ENCODE measurements at regions not wholly inside any gene's neighbourhood (a gene's known extent, or its start where the extent isn't known, plus 50 kb on each side); places are given as distances from the start of the nearest gene placed in this dataset.

DNA sequence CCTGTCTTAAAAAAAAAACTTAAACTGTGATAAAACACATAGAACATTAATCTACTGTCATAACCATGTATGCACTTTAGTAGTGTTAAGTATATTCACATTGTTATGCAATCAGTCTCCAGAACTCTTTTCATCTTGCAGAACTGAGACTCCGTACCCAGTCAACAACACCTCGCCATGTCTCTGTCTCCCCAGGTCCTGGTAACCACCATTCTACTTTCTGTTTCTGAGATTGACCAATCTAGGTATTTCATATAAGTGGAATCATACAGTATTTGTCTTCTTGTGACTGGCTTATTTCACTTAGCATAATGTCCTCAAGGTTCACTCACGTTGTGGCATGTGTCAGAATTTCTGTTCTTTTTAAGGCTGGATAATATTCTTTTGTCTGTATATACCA is 290.8 kb upstream of the CXCR4 start:
- Histone ChIP-seq H4K20me1 (ENCODE audit: insufficient read depth, low read length) (no peaks in the 10 kb centered on the region), H3K36me3 (replicated peaks in 1 of 2; ENCODE audit: control insufficient read depth in 1 of 2, insufficient read depth in 2 of 2, low read length in 2 of 2) (no peaks in the 10 kb centered on the region), H3K4me2 (replicated peaks; ENCODE audit: extremely low read depth, low read length, poor library complexity, severe bottlenecking) (no peak overlapping the region), H3K9ac (ENCODE audit: insufficient read depth, low read length, poor library complexity, severe bottlenecking) (no peak overlapping the region), H3K27me3 (ENCODE audit: control insufficient read depth in 2 of 2, insufficient read depth in 2 of 2, low read length in 2 of 2) (peaks cover 2 to 10% of the 10 kb centered on the region in 2 donors), H3K27ac (ENCODE audit: low read depth in 1 of 2, low read length in 2 of 2) (no peak overlapping the region), H3K4me3 (replicated peaks in 1 of 3; ENCODE audit: low read depth in 2 of 3, low read length in 3 of 3) (no peak overlapping the region), H2AFZ (ENCODE audit: insufficient read depth, low read depth, low read length, poor library complexity, severe bottlenecking) (no peak overlapping the region), H3K79me2 (ENCODE audit: insufficient read depth, low read length) (no peaks in the 10 kb centered on the region), H3K4me1 (ENCODE audit: control insufficient read depth in 1 of 2, insufficient read depth in 2 of 2, low read length in 2 of 2) (no peaks in the 10 kb centered on the region), H3K9me3 (replicated peaks in 1 of 2; ENCODE audit: control insufficient read depth in 1 of 2, insufficient read depth in 1 of 2, low read length in 2 of 2) (no peaks in the 10 kb centered on the region)
- Mint-ChIP-seq H3K36me3 (no peaks in the 10 kb centered on the region), H3K27me3 (ENCODE audit: low read depth in 3 of 3) (peaks cover 12 to 16% (median 16%) of the 10 kb centered on the region in 3 donors), H3K9me3 (peaks cover 0 to 2% (median 0%) of the 10 kb centered on the region in 7 donors), H3K4me3 (no peak overlapping the region), H3K4me1 (no peaks in the 10 kb centered on the region), H3K27ac (no peak overlapping the region)
- TF ChIP-seq, protein P1, sequence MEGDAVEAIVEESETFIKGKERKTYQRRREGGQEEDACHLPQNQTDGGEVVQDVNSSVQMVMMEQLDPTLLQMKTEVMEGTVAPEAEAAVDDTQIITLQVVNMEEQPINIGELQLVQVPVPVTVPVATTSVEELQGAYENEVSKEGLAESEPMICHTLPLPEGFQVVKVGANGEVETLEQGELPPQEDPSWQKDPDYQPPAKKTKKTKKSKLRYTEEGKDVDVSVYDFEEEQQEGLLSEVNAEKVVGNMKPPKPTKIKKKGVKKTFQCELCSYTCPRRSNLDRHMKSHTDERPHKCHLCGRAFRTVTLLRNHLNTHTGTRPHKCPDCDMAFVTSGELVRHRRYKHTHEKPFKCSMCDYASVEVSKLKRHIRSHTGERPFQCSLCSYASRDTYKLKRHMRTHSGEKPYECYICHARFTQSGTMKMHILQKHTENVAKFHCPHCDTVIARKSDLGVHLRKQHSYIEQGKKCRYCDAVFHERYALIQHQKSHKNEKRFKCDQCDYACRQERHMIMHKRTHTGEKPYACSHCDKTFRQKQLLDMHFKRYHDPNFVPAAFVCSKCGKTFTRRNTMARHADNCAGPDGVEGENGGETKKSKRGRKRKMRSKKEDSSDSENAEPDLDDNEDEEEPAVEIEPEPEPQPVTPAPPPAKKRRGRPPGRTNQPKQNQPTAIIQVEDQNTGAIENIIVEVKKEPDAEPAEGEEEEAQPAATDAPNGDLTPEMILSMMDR (IDR thresholded peaks at IDR 0.05) = no peak
- intact Hi-C loops (cut with micrococcal nuclease) = no loop called here
- WGBS (ENCODE audit: insufficient coverage) = no CpG with 5 or more reads among the region's 3 CpGs
- no peak for DNase-seq

DNA sequence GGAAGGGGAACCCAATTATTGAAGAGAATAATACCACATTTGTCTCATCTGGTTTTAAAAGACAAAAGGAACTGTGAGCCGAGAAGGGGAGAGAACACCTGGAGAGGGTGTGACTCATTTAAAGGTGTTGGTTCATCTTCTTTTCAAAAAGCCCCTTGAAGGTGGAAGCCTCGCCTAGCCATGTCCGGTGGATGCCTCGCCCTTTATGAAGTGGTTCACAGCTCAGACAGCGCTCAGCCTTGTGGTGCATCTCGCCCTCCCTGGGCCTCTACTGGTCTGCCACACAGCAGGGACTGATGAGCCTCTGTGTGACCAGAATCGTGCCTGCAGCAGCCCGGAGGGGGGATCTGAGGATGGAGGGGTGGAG is 290.0 kb upstream of the CXCR4 start:
- Histone ChIP-seq H3K4me1 (ENCODE audit: control insufficient read depth in 1 of 2, insufficient read depth in 2 of 2, low read length in 2 of 2) (no peaks in the 10 kb centered on the region), H3K4me2 (replicated peaks; ENCODE audit: extremely low read depth, low read length, poor library complexity, severe bottlenecking) (no peak overlapping the region), H3K9me3 (replicated peaks in 1 of 2; ENCODE audit: control insufficient read depth in 1 of 2, insufficient read depth in 1 of 2, low read length in 2 of 2) (no peaks in the 10 kb centered on the region), H4K20me1 (ENCODE audit: insufficient read depth, low read length) (no peaks in the 10 kb centered on the region), H3K27ac (ENCODE audit: low read depth in 1 of 2, low read length in 2 of 2) (no peak overlapping the region), H3K79me2 (ENCODE audit: insufficient read depth, low read length) (no peaks in the 10 kb centered on the region), H3K36me3 (replicated peaks in 1 of 2; ENCODE audit: control insufficient read depth in 1 of 2, insufficient read depth in 2 of 2, low read length in 2 of 2) (no peaks in the 10 kb centered on the region), H2AFZ (ENCODE audit: insufficient read depth, low read depth, low read length, poor library complexity, severe bottlenecking) (no peak overlapping the region), H3K27me3 (ENCODE audit: control insufficient read depth in 2 of 2, insufficient read depth in 2 of 2, low read length in 2 of 2) (peaks cover 2 to 10% of the 10 kb centered on the region in 2 donors), H3K4me3 (replicated peaks in 1 of 3; ENCODE audit: low read depth in 2 of 3, low read length in 3 of 3) (no peak overlapping the region), H3K9ac (ENCODE audit: insufficient read depth, low read length, poor library complexity, severe bottlenecking) (no peak overlapping the region)
- Mint-ChIP-seq H3K4me1 (no peaks in the 10 kb centered on the region), H3K9me3 (peaks cover 0 to 4% (median 0%) of the 10 kb centered on the region in 7 donors), H3K36me3 (no peaks in the 10 kb centered on the region), H3K27ac (no peak overlapping the region), H3K27me3 (ENCODE audit: low read depth in 3 of 3) (peaks cover 14 to 20% (median 18%) of the 10 kb centered on the region in 3 donors), H3K4me3 (no peak overlapping the region)
- 89% methylated on average over 7 of the region's 8 CpGs for WGBS (ENCODE audit: insufficient coverage)
- intact Hi-C loops (cut with micrococcal nuclease) = no loop called here
- TF ChIP-seq, protein P1 (IDR thresholded peaks at IDR 0.05) = no peak
- DNase-seq = no peak
